ENCODE measurements at regions not wholly inside any gene's neighbourhood (a gene's known extent, or its start where the extent isn't known, plus 50 kb on each side); places are given as distances from the start of the nearest gene placed in this dataset.

GRCh38 chr19:33883859-33884519 is 87.3 kb downstream of the KCTD15 start:
- TF ChIP-seq, protein P1, sequence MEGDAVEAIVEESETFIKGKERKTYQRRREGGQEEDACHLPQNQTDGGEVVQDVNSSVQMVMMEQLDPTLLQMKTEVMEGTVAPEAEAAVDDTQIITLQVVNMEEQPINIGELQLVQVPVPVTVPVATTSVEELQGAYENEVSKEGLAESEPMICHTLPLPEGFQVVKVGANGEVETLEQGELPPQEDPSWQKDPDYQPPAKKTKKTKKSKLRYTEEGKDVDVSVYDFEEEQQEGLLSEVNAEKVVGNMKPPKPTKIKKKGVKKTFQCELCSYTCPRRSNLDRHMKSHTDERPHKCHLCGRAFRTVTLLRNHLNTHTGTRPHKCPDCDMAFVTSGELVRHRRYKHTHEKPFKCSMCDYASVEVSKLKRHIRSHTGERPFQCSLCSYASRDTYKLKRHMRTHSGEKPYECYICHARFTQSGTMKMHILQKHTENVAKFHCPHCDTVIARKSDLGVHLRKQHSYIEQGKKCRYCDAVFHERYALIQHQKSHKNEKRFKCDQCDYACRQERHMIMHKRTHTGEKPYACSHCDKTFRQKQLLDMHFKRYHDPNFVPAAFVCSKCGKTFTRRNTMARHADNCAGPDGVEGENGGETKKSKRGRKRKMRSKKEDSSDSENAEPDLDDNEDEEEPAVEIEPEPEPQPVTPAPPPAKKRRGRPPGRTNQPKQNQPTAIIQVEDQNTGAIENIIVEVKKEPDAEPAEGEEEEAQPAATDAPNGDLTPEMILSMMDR (IDR thresholded peaks at IDR 0.05), result no peak
- TF ChIP-seq POLR2A (IDR thresholded peaks at IDR 0.05), result no peak

Measured in stomach (tissue), 4 donors.